ENCODE measurements at regions not wholly inside any gene's neighbourhood (a gene's known extent, or its start where the extent isn't known, plus 50 kb on each side); places are given as distances from the start of the nearest gene placed in this dataset.

DNA sequence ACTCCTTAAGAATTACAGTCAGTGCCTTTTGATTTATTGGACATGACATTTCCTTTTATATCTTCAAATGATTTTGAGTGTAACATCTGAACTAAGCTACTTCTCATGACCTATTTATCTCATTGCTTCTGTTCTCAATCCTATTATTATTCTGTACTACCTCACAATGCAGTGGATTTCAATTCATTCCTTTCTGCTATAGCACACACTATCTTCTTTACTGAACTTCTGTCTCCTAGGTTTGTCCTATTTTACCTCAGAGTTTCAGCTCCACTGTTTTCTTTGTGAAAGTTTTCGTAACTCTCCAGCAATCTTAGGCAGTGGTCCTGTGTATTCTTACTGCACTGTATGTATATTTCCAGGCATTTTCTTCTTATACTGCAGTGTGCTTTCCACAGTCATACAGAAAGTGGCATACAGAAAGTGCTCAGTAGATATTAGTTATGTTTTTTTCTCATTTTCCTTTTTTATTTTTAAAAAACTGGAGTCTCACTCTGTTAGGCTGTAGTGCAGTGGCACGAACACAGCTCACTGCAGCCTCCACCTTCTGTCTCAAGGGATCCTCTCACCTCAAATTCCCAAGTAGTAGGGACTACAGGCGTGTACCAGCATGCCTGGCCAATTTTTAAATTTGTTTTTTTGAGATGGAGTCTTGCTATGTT is 368.6 kb upstream of the RGS6 start:
- BruUV-seq (replicated peaks), result no TSS peak
- no peak overlapping the region for H2AFZ ChIP-seq (ENCODE audit: low read depth, low read length)
- no peak overlapping the region for H3K4me2 ChIP-seq (ENCODE audit: insufficient read depth, low read length)
- TF ChIP-seq POLR2AphosphoS5 (IDR thresholded peaks at IDR 0.05; ENCODE audit: insufficient read depth, low read depth, low read length), result no peak
- TF ChIP-seq, protein P1, sequence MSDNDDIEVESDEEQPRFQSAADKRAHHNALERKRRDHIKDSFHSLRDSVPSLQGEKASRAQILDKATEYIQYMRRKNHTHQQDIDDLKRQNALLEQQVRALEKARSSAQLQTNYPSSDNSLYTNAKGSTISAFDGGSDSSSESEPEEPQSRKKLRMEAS (IDR thresholded peaks at IDR 0.05; ENCODE audit: insufficient read depth, insufficient read length), result no peak
- TF ChIP-seq MYC (IDR thresholded peaks at IDR 0.05; ENCODE audit: low read depth, low read length), result no peak
- TF ChIP-seq POLR2A (IDR thresholded peaks at IDR 0.05; ENCODE audit: low read depth, low read length), result no peak
- no peak for TF ChIP-seq EZH2 (IDR thresholded peaks at IDR 0.05; ENCODE audit: borderline replicate concordance, low read depth, low read length, severe bottlenecking)
- TF ChIP-seq FOS (IDR thresholded peaks at IDR 0.05; ENCODE audit: borderline replicate concordance, insufficient read depth, low read length), result no peak
- TF ChIP-seq JUN (IDR thresholded peaks at IDR 0.05; ENCODE audit: borderline replicate concordance, insufficient read depth, insufficient read length, low read depth), result no peak
- TF ChIP-seq GATA2 (IDR thresholded peaks at IDR 0.05; ENCODE audit: insufficient read depth, insufficient read length, low read depth, low read length), result no peak
- TF ChIP-seq, protein P2, sequence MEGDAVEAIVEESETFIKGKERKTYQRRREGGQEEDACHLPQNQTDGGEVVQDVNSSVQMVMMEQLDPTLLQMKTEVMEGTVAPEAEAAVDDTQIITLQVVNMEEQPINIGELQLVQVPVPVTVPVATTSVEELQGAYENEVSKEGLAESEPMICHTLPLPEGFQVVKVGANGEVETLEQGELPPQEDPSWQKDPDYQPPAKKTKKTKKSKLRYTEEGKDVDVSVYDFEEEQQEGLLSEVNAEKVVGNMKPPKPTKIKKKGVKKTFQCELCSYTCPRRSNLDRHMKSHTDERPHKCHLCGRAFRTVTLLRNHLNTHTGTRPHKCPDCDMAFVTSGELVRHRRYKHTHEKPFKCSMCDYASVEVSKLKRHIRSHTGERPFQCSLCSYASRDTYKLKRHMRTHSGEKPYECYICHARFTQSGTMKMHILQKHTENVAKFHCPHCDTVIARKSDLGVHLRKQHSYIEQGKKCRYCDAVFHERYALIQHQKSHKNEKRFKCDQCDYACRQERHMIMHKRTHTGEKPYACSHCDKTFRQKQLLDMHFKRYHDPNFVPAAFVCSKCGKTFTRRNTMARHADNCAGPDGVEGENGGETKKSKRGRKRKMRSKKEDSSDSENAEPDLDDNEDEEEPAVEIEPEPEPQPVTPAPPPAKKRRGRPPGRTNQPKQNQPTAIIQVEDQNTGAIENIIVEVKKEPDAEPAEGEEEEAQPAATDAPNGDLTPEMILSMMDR (IDR thresholded peaks at IDR 0.05; ENCODE audit: extremely low read depth in 1 of 2, insufficient read depth in 1 of 2, low read depth in 1 of 2, low read length in 2 of 2), result no peak
- no peak overlapping the region for H3K9ac ChIP-seq (replicated peaks; ENCODE audit: extremely low read depth, insufficient read depth, low read length)
- H3K9me1 ChIP-seq (replicated peaks; ENCODE audit: control insufficient read depth, extremely low read depth, insufficient read depth, low read length), result no peaks in the 10 kb centered on the region
- DNase-seq (ENCODE audit: low read depth, low spot score) (no peak), FAIRE-seq (no peak)
- H3K27me3 ChIP-seq (ENCODE audit: control insufficient read depth in 2 of 2, insufficient read depth in 2 of 2, low read length in 2 of 2), result no peaks in the 10 kb centered on the region
- dilution Hi-C loops (cut with MboI; ENCODE audit: extremely low pct_ligation_motif_present, low sequenced_read_pairs), result no loop called here
- CTCF ChIA-PET, result interaction anchor here (2.1 kb wide), 1 partner anchor 9 kb away, joined by 5 read pairs; no protein-coding TSS in a partner anchor
- H4K20me1 ChIP-seq (replicated peaks; ENCODE audit: control insufficient read depth, extremely low read depth, insufficient read depth, low read length), result no peaks in the 10 kb centered on the region
- H3K27ac ChIP-seq (ENCODE audit: insufficient read depth, low read depth, low read length), result no peak overlapping the region
- H3K9me3 ChIP-seq (replicated peaks; ENCODE audit: control insufficient read depth, insufficient read depth, low read length), result no peaks in the 10 kb centered on the region
- H3K4me3 ChIP-seq (replicated peaks in 1 of 3; ENCODE audit: insufficient read depth in 1 of 3, low read depth in 1 of 3, low read length in 3 of 3), result no peak overlapping the region
- POLR2A ChIA-PET, result no interaction called here
- no peaks in the 10 kb centered on the region for H3K36me3 ChIP-seq (ENCODE audit: control insufficient read depth in 2 of 2, extremely low read depth in 1 of 2, insufficient read depth in 2 of 2, low read length in 2 of 2)
- intact Hi-C loops (cut with micrococcal nuclease), result no loop called here
- no peaks in the 10 kb centered on the region for H3K79me2 ChIP-seq (ENCODE audit: control insufficient read depth, insufficient read depth, low read length)
- H3K4me1 ChIP-seq (ENCODE audit: control insufficient read depth, extremely low read depth, insufficient read depth, low read length), result no peaks in the 10 kb centered on the region
